ENCODE measurements at regions not wholly inside any gene's neighbourhood (a gene's known extent, or its start where the extent isn't known, plus 50 kb on each side); places are given as distances from the start of the nearest gene placed in this dataset.
"Not testable (repeated sequence)": the region's sequence is repeated elsewhere in the genome, so short reads cannot be mapped to it uniquely, and the experiment has no call there.

DNA sequence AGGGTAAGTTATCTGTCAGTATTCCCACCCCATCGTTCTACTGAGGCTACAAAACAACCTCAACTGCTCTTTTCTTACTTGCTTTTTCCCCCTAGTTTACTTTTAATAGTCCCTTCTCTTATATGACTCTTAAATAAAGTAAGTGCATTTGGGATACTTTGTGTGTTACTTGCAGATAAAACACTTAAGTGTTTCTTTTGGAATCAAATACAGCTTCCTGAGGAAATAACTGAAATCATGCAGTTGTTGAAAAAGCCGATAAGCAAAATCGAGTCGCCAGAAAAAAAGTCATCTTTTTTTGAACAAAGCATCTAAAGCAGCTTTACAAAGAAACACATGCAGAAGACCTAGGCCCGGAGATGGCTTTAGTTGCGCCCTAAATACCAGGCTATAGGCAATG, 53.5 kb upstream of the EPB41L4A start:
- Histone ChIP-seq H3K36me3 (ENCODE audit: control insufficient read depth, insufficient read depth, low read length) (no peaks in the 10 kb centered on the region), H3K27ac (ENCODE audit: low read length) (no peak overlapping the region)
- WGBS (ENCODE audit: insufficient coverage, insufficient read length): no CpG with 5 or more reads among the region's 6 CpGs

GRCh38 chr5:112473989-112474388, 54.9 kb upstream of the EPB41L4A start:
- no peak for DNase-seq (ENCODE audit: low read depth, low spot score)
- no peaks in the 10 kb centered on the region for H3K4me1 ChIP-seq (ENCODE audit: control insufficient read depth, insufficient read depth, low read length)
- no CpG with 5 or more reads among the region's 5 CpGs for WGBS (ENCODE audit: insufficient coverage, insufficient read length)
- no peaks in the 10 kb centered on the region for H3K27me3 ChIP-seq (ENCODE audit: control insufficient read depth, insufficient read depth, low read length)
- no peak overlapping the region for H3K27ac ChIP-seq (ENCODE audit: low read length)
- no peaks in the 10 kb centered on the region for H3K9me3 ChIP-seq (ENCODE audit: control insufficient read depth, insufficient read depth, low read length)
- H3K36me3 ChIP-seq (ENCODE audit: control insufficient read depth, insufficient read depth, low read length): no peaks in the 10 kb centered on the region
- H3K4me3 ChIP-seq (ENCODE audit: low read length): no peak overlapping the region

More for the DNA sequence above, 53.5 kb upstream of the EPB41L4A start:
- Histone ChIP-seq H3K27me3 (ENCODE audit: control insufficient read depth, insufficient read depth, low read length) (no peaks in the 10 kb centered on the region), H3K4me3 (ENCODE audit: low read length) (no peak overlapping the region), H3K4me1 (ENCODE audit: control insufficient read depth, insufficient read depth, low read length) (no peaks in the 10 kb centered on the region), H3K9me3 (ENCODE audit: control insufficient read depth, insufficient read depth, low read length) (no peaks in the 10 kb centered on the region)
- DNase-seq (ENCODE audit: low read depth, low spot score): no peak

GRCh38 chr5:112475747-112476365, 56.8 kb upstream of the EPB41L4A start:
- Histone ChIP-seq H3K27ac (ENCODE audit: low read length) (no peak overlapping the region), H3K4me1 (ENCODE audit: control insufficient read depth, insufficient read depth, low read length) (no peaks in the 10 kb centered on the region), H3K36me3 (ENCODE audit: control insufficient read depth, insufficient read depth, low read length) (no peaks in the 10 kb centered on the region), H3K4me3 (ENCODE audit: low read length) (no peak overlapping the region), H3K27me3 (ENCODE audit: control insufficient read depth, insufficient read depth, low read length) (no peaks in the 10 kb centered on the region), H3K9me3 (ENCODE audit: control insufficient read depth, insufficient read depth, low read length) (no peaks in the 10 kb centered on the region)
- WGBS (ENCODE audit: insufficient coverage, insufficient read length): no CpG with 5 or more reads among the region's 3 CpGs
- DNase-seq (ENCODE audit: low read depth, low spot score): no peak

DNA sequence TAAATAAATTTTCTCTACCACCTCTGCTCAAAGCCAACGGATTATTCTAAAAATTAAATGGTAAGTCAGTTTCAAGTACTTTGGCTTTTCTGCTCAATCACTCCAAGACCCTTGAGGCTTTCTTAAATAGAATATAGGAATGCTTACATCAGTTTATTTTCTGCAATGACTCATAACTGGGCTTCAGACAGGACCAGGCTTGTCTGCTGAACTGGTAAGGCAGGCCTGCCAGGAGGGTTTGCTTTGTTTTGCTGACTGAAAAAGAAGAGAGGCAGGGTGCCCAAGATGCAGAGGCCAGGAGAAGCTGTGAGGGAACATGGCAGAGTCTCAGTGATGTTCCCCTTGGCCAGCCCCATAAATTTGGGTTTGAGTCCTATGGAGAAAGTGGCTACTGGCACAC, 60.3 kb upstream of the EPB41L4A start:
- no peaks in the 10 kb centered on the region for H3K9me3 ChIP-seq (ENCODE audit: control insufficient read depth, insufficient read depth, low read length)
- DNase-seq (ENCODE audit: low read depth, low spot score): no peak
- H3K27me3 ChIP-seq (ENCODE audit: control insufficient read depth, insufficient read depth, low read length): no peaks in the 10 kb centered on the region
- H3K4me3 ChIP-seq (ENCODE audit: low read length): no peak overlapping the region
- WGBS (ENCODE audit: insufficient coverage, insufficient read length): no CpG with 5 or more reads among the region's 1 CpG
- H3K36me3 ChIP-seq (ENCODE audit: control insufficient read depth, insufficient read depth, low read length): no peaks in the 10 kb centered on the region
- no peak overlapping the region for H3K27ac ChIP-seq (ENCODE audit: low read length)
- H3K4me1 ChIP-seq (ENCODE audit: control insufficient read depth, insufficient read depth, low read length): no peaks in the 10 kb centered on the region

DNA sequence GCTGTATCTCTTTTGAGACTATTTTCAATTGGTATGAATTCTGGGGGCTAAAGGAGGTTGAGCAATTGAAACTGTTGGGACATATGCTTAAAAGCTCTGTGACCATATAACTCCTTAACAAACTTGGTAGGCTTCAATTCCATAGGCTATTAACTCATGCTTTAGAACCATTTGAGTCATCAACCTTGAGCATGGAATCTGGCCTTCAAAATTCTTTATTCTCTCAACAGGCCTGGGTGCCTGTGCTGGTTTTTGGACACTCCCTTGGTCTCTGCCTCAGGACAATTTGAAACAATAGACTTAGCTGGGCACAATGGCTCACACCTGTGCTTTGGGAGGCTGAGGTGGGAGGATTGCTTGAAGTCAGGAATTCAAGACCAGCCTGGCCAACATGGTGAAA, 61.4 kb upstream of the EPB41L4A start:
- DNase-seq (ENCODE audit: low read depth, low spot score): no peak
- Histone ChIP-seq H3K9me3 (ENCODE audit: control insufficient read depth, insufficient read depth, low read length) (no peaks in the 10 kb centered on the region), H3K4me1 (ENCODE audit: control insufficient read depth, insufficient read depth, low read length) (no peaks in the 10 kb centered on the region), H3K27me3 (ENCODE audit: control insufficient read depth, insufficient read depth, low read length) (no peaks in the 10 kb centered on the region), H3K4me3 (ENCODE audit: low read length) (no peak overlapping the region), H3K27ac (ENCODE audit: low read length) (no peak overlapping the region), H3K36me3 (ENCODE audit: control insufficient read depth, insufficient read depth, low read length) (no peaks in the 10 kb centered on the region)

- no peaks in the 10 kb centered on the region for H3K27me3 ChIP-seq (ENCODE audit: control insufficient read depth, insufficient read depth, low read length)
- WGBS (ENCODE audit: insufficient coverage, insufficient read length): no CpG with 5 or more reads among the region's 2 CpGs
Observed at GRCh38 chr5:112483704-112484103, 64.6 kb upstream of the EPB41L4A start.

GRCh38 chr5:112485934-112486355, 66.9 kb upstream of the EPB41L4A start:
- no peak overlapping the region for H3K27ac ChIP-seq (ENCODE audit: low read length)
- WGBS (ENCODE audit: insufficient coverage, insufficient read length): no CpG with 5 or more reads among the region's 2 CpGs
- H3K4me1 ChIP-seq (ENCODE audit: control insufficient read depth, insufficient read depth, low read length): no peaks in the 10 kb centered on the region
- no peak overlapping the region for H3K4me3 ChIP-seq (ENCODE audit: low read length)
- H3K9me3 ChIP-seq (ENCODE audit: control insufficient read depth, insufficient read depth, low read length): no peaks in the 10 kb centered on the region
- no peaks in the 10 kb centered on the region for H3K27me3 ChIP-seq (ENCODE audit: control insufficient read depth, insufficient read depth, low read length)
- no peak for DNase-seq (ENCODE audit: low read depth, low spot score)
- H3K36me3 ChIP-seq (ENCODE audit: control insufficient read depth, insufficient read depth, low read length): no peaks in the 10 kb centered on the region

More at GRCh38 chr5:112483704-112484103, 64.6 kb upstream of the EPB41L4A start:
- no peak overlapping the region for H3K27ac ChIP-seq (ENCODE audit: low read length)
- no peak overlapping the region for H3K4me3 ChIP-seq (ENCODE audit: low read length)
- DNase-seq (ENCODE audit: low read depth, low spot score): no peak
- H3K36me3 ChIP-seq (ENCODE audit: control insufficient read depth, insufficient read depth, low read length): no peaks in the 10 kb centered on the region
- H3K9me3 ChIP-seq (ENCODE audit: control insufficient read depth, insufficient read depth, low read length): no peaks in the 10 kb centered on the region
- no peaks in the 10 kb centered on the region for H3K4me1 ChIP-seq (ENCODE audit: control insufficient read depth, insufficient read depth, low read length)

GRCh38 chr5:112491257-112491656, 72.2 kb upstream of the EPB41L4A start:
- Histone ChIP-seq H3K27me3 (ENCODE audit: control insufficient read depth, insufficient read depth, low read length) (no peaks in the 10 kb centered on the region), H3K27ac (ENCODE audit: low read length) (no peak overlapping the region), H3K4me3 (ENCODE audit: low read length) (no peak overlapping the region), H3K9me3 (ENCODE audit: control insufficient read depth, insufficient read depth, low read length) (no peaks in the 10 kb centered on the region), H3K36me3 (ENCODE audit: control insufficient read depth, insufficient read depth, low read length) (no peaks in the 10 kb centered on the region), H3K4me1 (ENCODE audit: control insufficient read depth, insufficient read depth, low read length) (no peaks in the 10 kb centered on the region)
- DNase-seq (ENCODE audit: low read depth, low spot score): no peak
- no CpG with 5 or more reads among the region's 5 CpGs for WGBS (ENCODE audit: insufficient coverage, insufficient read length)

DNA sequence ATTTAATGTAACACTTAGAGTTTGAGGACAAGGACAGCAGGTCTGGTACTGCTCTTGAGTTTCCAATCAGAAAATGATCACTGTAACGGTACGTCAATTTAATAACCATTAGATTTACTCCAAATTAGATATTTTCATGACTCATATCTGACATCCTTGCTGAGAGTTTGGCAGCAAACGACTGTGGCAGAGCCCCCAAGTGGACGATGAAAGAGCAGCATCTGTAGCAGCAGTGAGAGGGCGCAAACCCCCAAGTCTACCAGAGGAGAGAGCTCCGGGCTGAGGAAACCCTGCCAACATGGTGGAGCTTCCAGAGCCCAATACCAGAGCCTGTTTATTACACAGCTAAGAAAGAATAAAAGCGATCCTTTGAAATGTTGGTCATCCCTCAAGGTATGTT, 73.2 kb upstream of the EPB41L4A start:
- H3K27me3 ChIP-seq (ENCODE audit: control insufficient read depth, insufficient read depth, low read length): no peaks in the 10 kb centered on the region
- peak; percentile 43 for DNase-seq (ENCODE audit: low read depth, low spot score)
- H3K4me3 ChIP-seq (ENCODE audit: low read length): no peak overlapping the region
- no peaks in the 10 kb centered on the region for H3K4me1 ChIP-seq (ENCODE audit: control insufficient read depth, insufficient read depth, low read length)
- no peak overlapping the region for H3K27ac ChIP-seq (ENCODE audit: low read length)
- no CpG with 5 or more reads among the region's 7 CpGs for WGBS (ENCODE audit: insufficient coverage, insufficient read length)
- H3K9me3 ChIP-seq (ENCODE audit: control insufficient read depth, insufficient read depth, low read length): no peaks in the 10 kb centered on the region
- no peaks in the 10 kb centered on the region for H3K36me3 ChIP-seq (ENCODE audit: control insufficient read depth, insufficient read depth, low read length)

- not testable (repeated sequence) for H3K4me3 ChIP-seq (ENCODE audit: low read length); H3K4me1 ChIP-seq (ENCODE audit: control insufficient read depth, insufficient read depth, low read length); H3K9me3 ChIP-seq (ENCODE audit: control insufficient read depth, insufficient read depth, low read length); H3K27ac ChIP-seq (ENCODE audit: low read length); DNase-seq (ENCODE audit: low read depth, low spot score); H3K27me3 ChIP-seq (ENCODE audit: control insufficient read depth, insufficient read depth, low read length); H3K36me3 ChIP-seq (ENCODE audit: control insufficient read depth, insufficient read depth, low read length)
- WGBS (ENCODE audit: insufficient coverage, insufficient read length): no CpG with 5 or more reads among the region's 8 CpGs
Observed at GRCh38 chr5:112503749-112504501, 84.8 kb upstream of the EPB41L4A start.

DNA sequence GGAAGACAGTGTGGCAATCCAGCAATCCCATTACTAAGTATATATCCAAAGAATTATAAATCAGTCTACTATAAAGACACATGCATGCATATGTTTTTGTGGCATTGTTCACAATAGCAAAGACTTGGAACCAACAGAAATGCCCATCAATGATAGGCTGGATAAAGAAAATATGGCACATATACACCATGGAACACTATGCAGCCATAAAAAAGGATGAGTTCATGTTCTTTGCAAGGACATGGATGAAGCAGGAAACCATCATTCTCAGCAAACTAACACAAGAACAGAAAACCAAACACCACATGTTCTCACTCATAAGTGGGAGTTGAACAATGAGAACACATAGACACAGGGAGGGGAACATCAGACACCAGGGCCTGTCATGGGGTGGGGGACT, 90.0 kb upstream of the EPB41L4A start:
- not testable (repeated sequence) for H3K27me3 ChIP-seq (ENCODE audit: control insufficient read depth, insufficient read depth, low read length); H3K4me3 ChIP-seq (ENCODE audit: low read length); DNase-seq (ENCODE audit: low read depth, low spot score); H3K27ac ChIP-seq (ENCODE audit: low read length); H3K4me1 ChIP-seq (ENCODE audit: control insufficient read depth, insufficient read depth, low read length); H3K36me3 ChIP-seq (ENCODE audit: control insufficient read depth, insufficient read depth, low read length); H3K9me3 ChIP-seq (ENCODE audit: control insufficient read depth, insufficient read depth, low read length)
